NCI-H1930 (cell line): ENCODE measurements at regions not wholly inside any gene's neighbourhood (a gene's known extent, or its start where the extent isn't known, plus 50 kb on each side); places are given as distances from the start of the nearest gene placed in this dataset.
"Not testable (repeated sequence)": the region's sequence is repeated elsewhere in the genome, so short reads cannot be mapped to it uniquely, and the experiment has no call there.

Source experiments
- DNase-seq, 2 experiments: peaks; one replicate each; lab custom pipeline; 2025; lab: John Stamatoyannopoulos, UW

GRCh38 chr18:14336017-14336416 lies 203.8 kb upstream of the ZNF519 start:
- not testable (repeated sequence) for DNase-seq

- DNase-seq, result not testable (repeated sequence)
These were observed 189.0 kb upstream of the ZNF519 start for GRCh38 chr18:14321217-14321616.

GRCh38 chr18:14301255-14301654 lies 169.0 kb upstream of the ZNF519 start:
- DNase-seq, result not testable (repeated sequence)

GRCh38 chr18:14295081-14295480 lies 162.8 kb upstream of the ZNF519 start:
- DNase-seq, result not testable (repeated sequence)

GRCh38 chr18:14285053-14285452 lies 152.8 kb upstream of the ZNF519 start:
- no peak for DNase-seq

- DNase-seq, result not testable (repeated sequence)
These were observed 143.2 kb upstream of the ZNF519 start for GRCh38 chr18:14275391-14275790.

- DNase-seq, result not testable (repeated sequence)
These were observed 133.6 kb upstream of the ZNF519 start for GRCh38 chr18:14265637-14266410.

GRCh38 chr18:14262786-14263185 lies 130.6 kb upstream of the ZNF519 start:
- DNase-seq, result not testable (repeated sequence)

GRCh38 chr18:14250084-14250677 lies 117.9 kb upstream of the ZNF519 start:
- DNase-seq, result not testable (repeated sequence)

GRCh38 chr18:14239224-14239623 lies 107.0 kb upstream of the ZNF519 start:
- DNase-seq, result not testable (repeated sequence)

GRCh38 chr18:14236356-14237048 lies 104.3 kb upstream of the ZNF519 start:
- not testable (repeated sequence) for DNase-seq

- not testable (repeated sequence) for DNase-seq
These were observed 93.0 kb upstream of the ZNF519 start for GRCh38 chr18:14225286-14225679.

- DNase-seq, result not testable (repeated sequence)
These were observed 92.5 kb upstream of the ZNF519 start for GRCh38 chr18:14224551-14225285.

- DNase-seq, result not testable (repeated sequence)
These were observed 91.7 kb upstream of the ZNF519 start for GRCh38 chr18:14223919-14224318.

- not testable (repeated sequence) for DNase-seq
These were observed 91.1 kb upstream of the ZNF519 start for GRCh38 chr18:14223231-14223822.

GRCh38 chr18:14222354-14223221 lies 90.4 kb upstream of the ZNF519 start:
- not testable (repeated sequence) for DNase-seq

GRCh38 chr18:14221689-14222088 lies 89.5 kb upstream of the ZNF519 start:
- DNase-seq, result no peak

GRCh38 chr18:14215952-14216351 lies 83.7 kb upstream of the ZNF519 start:
- not testable (repeated sequence) for DNase-seq

- not testable (repeated sequence) for DNase-seq
These were observed 71.2 kb upstream of the ZNF519 start for GRCh38 chr18:14203424-14203823.

GRCh38 chr18:14190776-14191442 lies 58.7 kb upstream of the ZNF519 start:
- DNase-seq, result not testable (repeated sequence)
